ENCODE measurements at regions not wholly inside any gene's neighbourhood (a gene's known extent, or its start where the extent isn't known, plus 50 kb on each side); places are given as distances from the start of the nearest gene placed in this dataset.

DNA sequence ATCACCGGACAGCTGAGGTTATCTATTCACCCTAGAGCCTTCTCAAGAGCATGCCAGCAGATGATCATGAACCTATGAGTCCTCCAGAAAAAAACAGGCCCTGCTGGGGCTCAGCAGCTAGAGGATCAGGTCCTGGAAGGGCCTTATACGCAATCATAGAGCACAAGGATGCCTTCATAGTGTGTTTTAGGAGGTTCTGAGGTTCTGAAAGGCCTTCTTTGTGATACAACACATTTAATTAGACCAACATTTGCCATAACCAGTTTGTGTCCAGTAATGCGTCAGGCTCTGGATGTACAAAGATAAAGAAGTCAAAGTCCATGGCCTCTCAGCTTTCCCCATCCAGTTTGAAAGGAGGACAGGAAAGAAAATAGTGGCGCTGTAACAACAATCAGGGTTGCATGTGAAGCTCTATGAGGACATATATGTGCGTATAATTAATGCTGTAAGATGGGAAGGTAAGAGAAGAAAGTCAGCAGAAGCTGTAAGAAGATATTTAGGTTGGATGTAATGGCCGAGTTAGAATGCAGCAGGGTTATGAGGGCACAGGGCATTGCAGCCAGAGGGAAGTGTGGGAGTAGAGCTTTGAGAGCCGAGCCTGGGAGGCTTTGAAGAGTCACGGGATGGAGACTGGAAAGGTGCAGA lies 302.6 kb upstream of the TBL1XR1 start:
- Histone ChIP-seq H3K36me3 (no peaks in the 10 kb centered on the region), H3K27me3 (no peaks in the 10 kb centered on the region), H3K9me3 (no peaks in the 10 kb centered on the region), H3K4me3 (ENCODE audit: low read depth, low read length) (no peak overlapping the region), H3K4me1 (no peaks in the 10 kb centered on the region)
- no peak for DNase-seq
- TF ChIP-seq CTCF (IDR thresholded peaks at IDR 0.05; ENCODE audit: low read depth, low read length) = no peak

- no peaks in the 10 kb centered on the region for H3K36me3 ChIP-seq
- no peaks in the 10 kb centered on the region for H3K27me3 ChIP-seq
- no peak for TF ChIP-seq CTCF (IDR thresholded peaks at IDR 0.05; ENCODE audit: low read depth, low read length)
- no peaks in the 10 kb centered on the region for H3K4me1 ChIP-seq
- no peak for DNase-seq
- H3K9me3 ChIP-seq = no peaks in the 10 kb centered on the region
- H3K4me3 ChIP-seq (ENCODE audit: low read depth, low read length) = no peak overlapping the region
These were observed 313.5 kb upstream of the TBL1XR1 start for GRCh38 chr3:177510693-177511216.

DNA sequence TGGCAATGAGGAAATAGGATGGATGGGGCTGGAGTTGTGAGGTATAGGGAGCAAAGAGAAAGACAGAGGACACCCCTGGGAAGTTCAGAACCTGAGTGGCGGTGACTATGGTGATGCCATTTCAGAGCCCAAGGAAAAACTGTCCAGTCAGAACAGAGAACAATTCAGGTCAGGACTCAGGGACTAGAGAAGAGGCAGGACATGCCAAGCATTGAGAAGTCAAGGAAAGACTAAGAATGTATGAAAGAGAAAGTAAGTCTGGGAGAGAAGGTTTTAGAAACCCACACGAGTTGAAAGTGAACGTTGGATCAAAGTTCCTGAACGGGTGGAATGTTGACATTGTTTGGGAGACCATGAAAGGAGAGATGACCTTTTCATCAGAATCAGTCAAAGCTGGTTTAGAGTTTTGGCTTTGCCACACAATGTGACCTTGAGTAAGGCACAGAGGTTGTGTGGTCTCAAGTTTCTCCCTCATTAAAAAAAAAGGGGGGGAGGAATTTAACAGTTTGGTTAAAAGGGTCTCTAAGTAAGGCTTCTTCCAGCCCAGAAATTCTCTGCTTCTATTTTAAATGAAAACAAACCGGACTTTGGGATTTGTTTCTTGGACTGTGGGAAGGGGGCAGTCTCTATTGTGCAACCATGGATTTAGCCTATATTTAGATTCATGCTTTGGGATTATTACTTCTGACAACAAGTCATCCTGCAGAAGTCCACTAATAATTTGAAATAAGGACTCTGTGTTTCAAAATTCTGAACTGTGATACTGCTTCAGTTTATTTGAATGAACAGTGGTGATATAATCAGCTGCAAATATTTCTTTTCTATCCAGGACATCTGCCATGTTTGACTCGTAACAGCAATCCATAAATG lies 315.9 kb upstream of the TBL1XR1 start:
- H3K9me3 ChIP-seq = no peaks in the 10 kb centered on the region
- no peaks in the 10 kb centered on the region; the same call in 1 of the 2 replicates for H3K4me1 ChIP-seq
- H3K36me3 ChIP-seq = no peaks in the 10 kb centered on the region
- H3K4me3 ChIP-seq (ENCODE audit: low read depth, low read length) = no peak overlapping the region
- no peak for DNase-seq
- no peak for TF ChIP-seq CTCF (IDR thresholded peaks at IDR 0.05; ENCODE audit: low read depth, low read length)
- H3K27me3 ChIP-seq = no peaks in the 10 kb centered on the region

- no peaks in the 10 kb centered on the region for H3K36me3 ChIP-seq
- no peaks in the 10 kb centered on the region; the same call in 1 of the 2 replicates for H3K4me1 ChIP-seq
- H3K9me3 ChIP-seq = no peaks in the 10 kb centered on the region
- no peaks in the 10 kb centered on the region for H3K27me3 ChIP-seq
- H3K4me3 ChIP-seq (ENCODE audit: low read depth, low read length) = no peak overlapping the region
- TF ChIP-seq CTCF (IDR thresholded peaks at IDR 0.05; ENCODE audit: low read depth, low read length) = no peak
- DNase-seq = no peak
These were observed 316.7 kb upstream of the TBL1XR1 start for GRCh38 chr3:177513815-177514610.

DNA sequence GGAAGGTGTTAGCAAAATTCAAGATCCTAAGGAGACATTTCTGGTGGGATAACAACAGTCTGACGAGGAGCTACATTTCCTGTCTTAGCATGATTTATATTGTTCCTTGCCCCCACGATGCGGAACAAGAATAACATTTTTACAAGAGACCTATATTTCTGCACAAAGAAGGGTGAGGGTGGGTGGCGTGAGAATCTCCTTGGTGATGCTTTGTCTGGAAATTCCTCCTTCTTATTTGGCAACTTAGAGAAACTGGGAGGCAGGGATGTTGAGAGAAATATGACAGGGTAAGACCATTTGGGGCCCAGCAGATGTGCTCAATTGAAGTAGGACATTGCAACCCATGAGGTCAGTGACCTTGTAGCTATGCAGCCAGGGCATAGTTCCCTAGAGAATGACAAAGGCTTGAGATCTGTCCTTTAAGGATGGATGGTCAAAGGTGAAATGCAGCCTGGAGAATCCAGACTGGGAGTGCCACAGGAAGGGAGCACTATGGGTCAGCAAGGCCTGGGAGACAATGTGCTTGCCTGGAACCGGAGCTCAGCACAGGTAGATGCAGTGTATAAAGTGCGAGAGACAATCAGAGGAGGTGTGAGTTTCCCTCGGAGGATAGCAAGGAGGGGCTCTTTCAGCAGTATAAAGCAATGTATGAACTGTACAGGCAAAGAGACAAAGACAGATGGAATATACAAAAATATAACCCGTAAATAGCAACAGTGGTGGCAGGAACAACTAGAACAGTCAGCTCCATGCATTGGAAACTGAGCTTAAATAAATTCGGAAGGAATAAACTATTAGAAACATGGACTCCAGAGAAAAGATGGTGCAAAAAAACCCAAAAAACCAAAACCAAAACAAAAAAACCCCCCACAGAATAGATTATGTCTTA lies 317.6 kb upstream of the TBL1XR1 start:
- H3K36me3 ChIP-seq = no peaks in the 10 kb centered on the region
- peaks cover 4% of the 10 kb centered on the region for H3K4me1 ChIP-seq
- DNase-seq = no peak
- H3K27me3 ChIP-seq = no peaks in the 10 kb centered on the region
- no peak for TF ChIP-seq CTCF (IDR thresholded peaks at IDR 0.05; ENCODE audit: low read depth, low read length)
- H3K4me3 ChIP-seq (ENCODE audit: low read depth, low read length) = no peak overlapping the region
- no peaks in the 10 kb centered on the region for H3K9me3 ChIP-seq

Data from BE2C (cell line).